T-helper 1 cell (primary cell): ENCODE measurements at regions not wholly inside any gene's neighbourhood (a gene's known extent, or its start where the extent isn't known, plus 50 kb on each side); places are given as distances from the start of the nearest gene placed in this dataset.
"Not testable (repeated sequence)": the region's sequence is repeated elsewhere in the genome, so short reads cannot be mapped to it uniquely, and the experiment has no call there.

Experiments
- DNase-seq, 5 donors: peaks; one replicate each; pipeline ENCODE4 v3.0.0-alpha.2; 2012 to 2020

GRCh38 chr4:38430841-38431240 is 233.2 kb upstream of the KLF3 start:
- no peak for DNase-seq

- no peak for DNase-seq
Measured at GRCh38 chr4:38442073-38442788, 221.8 kb upstream of the KLF3 start.

DNA sequence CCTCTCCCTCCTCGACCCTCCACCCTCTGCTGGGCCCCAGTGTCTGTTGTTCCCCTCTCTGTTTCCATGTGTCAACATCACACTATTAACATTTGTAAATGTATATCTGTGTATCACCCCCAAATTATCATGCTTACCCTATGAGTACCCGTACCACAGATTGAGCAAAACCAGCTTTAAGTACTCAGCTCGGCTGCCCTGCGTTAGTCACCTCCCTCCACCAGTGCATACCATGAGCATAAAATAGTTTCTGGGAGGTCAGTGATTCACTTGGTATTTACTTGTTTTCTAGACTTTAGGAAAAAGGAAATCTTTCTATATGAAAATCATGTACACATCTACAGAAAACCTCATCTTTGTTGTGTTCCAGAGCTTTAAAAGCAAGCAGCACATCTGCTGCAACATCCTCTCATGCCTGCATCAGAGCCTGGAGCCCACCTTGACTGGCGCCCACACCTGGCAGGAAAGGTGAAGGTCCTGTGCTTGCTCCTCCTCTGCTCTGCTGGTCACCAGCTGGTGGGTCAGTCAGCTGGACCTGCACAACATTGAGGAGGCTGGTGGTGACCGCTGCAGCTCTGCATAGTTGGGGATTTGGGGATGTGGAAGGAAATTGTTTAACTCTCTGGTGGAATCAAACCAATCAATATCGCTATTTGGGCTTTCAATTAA is 214.4 kb upstream of the KLF3 start:
- no peak for DNase-seq

- DNase-seq = peak in 1 of 5 donors; percentile 38
Measured at GRCh38 chr4:38452009-38452408, 212.0 kb upstream of the KLF3 start.

GRCh38 chr4:38452542-38452941 is 211.5 kb upstream of the KLF3 start:
- no peak for DNase-seq

GRCh38 chr4:38453253-38453881 is 210.6 kb upstream of the KLF3 start:
- no peak for DNase-seq

DNA sequence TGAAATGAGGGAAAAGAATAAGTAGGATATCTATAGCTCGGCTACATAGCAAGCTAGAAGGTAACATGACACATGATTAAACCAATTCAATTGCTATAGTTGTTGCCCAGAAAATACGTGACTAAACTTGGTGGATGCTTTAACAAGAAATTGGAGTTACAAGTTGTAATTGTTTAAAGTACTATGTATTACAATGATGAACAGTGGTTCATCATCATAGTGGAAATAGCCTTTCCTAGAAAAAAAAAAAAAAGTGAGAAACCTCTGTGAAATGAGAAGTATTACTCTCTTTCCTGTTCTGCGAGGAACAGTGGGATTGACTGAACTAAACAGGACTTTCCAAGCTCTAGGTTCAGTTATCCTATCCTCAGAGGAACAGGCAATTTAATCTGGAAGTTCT is 209.7 kb upstream of the KLF3 start:
- DNase-seq = no peak

DNA sequence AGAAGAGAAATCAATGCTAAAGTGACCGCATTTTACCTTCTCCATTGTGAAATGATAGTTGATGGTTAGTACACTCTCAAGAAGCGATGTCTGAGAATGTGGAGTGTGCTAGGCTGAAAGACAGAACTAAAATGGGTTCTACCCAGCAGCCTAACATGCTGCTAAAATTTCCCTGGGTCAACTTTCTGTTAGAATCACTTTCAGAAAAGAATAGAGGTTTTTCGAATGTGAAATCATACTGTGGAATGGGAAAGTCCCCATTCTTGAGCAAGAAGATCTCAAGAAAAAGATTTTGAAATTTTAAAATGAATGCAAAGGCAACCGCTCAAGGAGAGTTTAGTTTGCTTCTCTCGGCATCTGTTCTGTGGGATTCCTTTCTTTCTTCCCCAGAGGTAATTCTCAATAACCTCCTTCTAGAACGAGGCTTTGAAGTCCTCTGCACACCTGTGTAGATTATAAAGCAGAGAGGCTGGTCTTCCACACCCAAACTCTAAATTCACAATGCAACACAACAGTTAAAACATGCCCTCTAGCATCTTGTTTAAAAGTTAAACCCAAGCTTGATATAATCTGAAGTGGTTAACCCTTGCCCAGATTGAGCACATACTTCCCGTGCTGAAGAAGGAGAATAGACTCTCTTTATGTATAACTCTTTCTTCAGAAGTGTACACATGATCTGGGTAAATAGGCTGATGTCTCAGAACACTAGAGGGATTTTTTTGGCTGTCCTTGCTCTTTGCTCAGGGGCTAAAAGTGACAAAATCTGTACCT is 208.7 kb upstream of the KLF3 start:
- DNase-seq = peak in 1 of 5 donors; percentile 33

DNA sequence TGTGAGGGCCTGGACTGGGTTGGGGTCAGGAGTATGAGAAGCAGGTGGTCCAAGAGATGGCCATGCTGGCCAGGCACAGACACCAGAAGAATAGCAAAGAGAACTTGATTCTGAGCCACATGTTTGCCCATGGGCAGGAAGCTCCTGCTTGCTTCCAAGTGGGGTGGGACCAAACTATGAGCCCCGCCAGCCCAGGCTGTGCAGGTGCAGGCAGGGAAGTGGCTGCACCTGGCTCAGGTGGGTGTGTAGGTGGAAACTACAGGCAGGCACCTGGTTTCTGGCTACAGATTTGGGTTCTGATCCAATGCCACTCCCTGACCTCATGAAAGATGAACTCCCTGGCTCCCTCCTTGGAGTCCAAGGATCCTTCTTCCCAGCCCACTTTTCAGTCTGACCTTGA is 207.9 kb upstream of the KLF3 start:
- DNase-seq = no peak

- no peak for DNase-seq
Measured at GRCh38 chr4:38461342-38461741, 202.7 kb upstream of the KLF3 start.

GRCh38 chr4:38462367-38463055 is 201.5 kb upstream of the KLF3 start:
- no peak for DNase-seq

- DNase-seq = no peak
Measured at GRCh38 chr4:38463268-38463958, 200.6 kb upstream of the KLF3 start.

DNA sequence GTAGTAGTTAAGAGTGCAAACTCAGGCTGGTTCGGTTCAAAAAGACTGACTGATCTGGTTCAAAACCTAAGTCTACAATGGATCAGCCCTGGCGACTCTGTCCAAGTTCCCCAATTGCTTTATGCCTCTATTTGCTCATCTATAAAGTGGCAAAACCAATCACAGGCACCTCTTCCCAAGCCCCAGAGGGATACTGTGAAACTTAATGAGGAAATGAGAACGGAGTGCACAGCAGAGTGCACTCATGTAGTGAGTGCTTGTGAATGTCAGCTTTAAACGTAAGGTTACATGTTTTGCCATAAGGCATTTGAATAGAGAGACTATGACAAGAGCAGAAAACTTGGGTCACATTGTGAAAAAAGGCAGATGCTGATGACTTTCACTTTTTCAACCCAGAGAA is 199.7 kb upstream of the KLF3 start:
- no peak for DNase-seq

GRCh38 chr4:38466401-38466800 is 197.6 kb upstream of the KLF3 start:
- no peak for DNase-seq

DNA sequence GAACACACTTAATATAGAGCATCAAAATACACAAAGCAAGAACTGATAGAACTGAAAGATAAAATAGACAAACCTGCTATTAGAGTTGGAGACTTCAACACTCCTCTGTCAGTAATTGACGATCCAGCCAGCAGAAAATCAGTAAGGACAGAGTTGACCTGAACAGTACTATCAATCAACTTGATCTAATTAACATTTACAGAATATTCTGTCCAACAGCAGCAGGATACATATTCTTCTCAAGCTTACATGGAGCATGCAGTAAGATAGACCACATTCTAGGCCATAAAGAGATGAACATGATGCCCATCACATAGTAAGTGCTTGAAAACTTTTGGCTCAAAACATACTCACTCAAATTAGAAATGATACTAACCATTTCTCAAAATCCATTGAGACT is 196.7 kb upstream of the KLF3 start:
- DNase-seq = no peak

GRCh38 chr4:38468339-38468866 is 195.6 kb upstream of the KLF3 start:
- DNase-seq = no peak

DNA sequence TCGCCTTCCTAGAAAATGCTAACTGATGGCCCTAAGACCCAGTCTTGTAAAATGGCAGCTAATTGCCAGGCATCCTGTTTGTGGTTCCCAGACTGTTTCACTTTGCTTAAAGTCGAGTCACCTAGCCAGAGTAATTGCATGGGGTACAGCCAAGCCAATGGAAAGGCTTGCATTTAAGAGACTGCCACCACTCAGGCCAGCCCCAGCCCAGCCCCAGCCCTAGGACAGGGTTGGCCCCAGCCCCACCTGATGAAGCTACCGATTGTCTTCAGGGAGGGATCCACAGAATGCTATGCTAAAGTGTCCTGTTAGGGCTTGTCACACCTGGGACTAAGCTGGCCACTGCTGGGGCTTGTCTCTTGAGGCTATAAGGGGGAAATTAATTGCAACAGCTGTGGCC is 194.6 kb upstream of the KLF3 start:
- no peak for DNase-seq

DNA sequence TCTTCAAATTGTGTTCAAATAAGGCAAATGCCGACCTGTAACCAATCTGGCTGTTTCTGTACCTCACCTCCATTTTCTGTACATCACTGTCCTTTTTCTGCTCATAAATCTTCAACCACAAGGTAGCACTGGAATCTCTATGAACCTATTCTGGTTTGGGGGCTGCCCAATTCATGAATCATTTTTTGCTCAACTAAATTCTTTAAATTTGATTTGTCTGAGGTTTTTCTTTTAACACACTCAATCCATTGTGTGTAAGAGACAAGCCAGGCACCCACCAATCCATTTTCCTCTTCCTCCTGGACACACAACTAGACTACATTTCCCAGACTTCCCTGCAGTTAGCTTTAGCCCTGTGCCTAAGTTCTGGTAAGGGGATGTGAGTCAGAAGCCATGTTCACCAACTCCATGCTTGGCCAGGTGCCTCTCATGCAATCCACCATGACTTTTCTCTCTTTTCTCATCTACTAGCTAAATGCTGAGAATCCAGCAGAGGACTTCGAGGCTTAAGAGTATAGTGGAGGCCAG is 193.2 kb upstream of the KLF3 start:
- DNase-seq = no peak

- no peak for DNase-seq
Measured at GRCh38 chr4:38482696-38483095, 181.3 kb upstream of the KLF3 start.

DNA sequence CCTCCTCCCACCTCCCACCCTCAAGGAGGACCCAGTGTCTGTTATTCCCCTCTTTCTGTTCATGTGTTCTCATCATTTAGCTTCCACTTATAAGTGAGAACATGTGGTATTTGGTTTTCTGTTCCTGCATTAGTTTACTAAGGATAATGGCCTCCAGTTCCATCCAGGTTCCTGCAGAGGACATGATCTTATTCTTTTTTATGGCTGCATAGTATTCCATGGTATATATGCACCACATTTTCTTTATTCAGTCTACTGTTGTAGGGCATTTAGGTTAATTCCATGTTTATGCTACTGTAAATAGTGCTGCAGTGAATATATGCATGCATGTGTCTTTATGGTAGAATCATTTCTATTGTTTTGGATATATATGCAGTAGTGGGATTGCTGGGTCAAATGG is 180.4 kb upstream of the KLF3 start:
- DNase-seq = not testable (repeated sequence)

DNA sequence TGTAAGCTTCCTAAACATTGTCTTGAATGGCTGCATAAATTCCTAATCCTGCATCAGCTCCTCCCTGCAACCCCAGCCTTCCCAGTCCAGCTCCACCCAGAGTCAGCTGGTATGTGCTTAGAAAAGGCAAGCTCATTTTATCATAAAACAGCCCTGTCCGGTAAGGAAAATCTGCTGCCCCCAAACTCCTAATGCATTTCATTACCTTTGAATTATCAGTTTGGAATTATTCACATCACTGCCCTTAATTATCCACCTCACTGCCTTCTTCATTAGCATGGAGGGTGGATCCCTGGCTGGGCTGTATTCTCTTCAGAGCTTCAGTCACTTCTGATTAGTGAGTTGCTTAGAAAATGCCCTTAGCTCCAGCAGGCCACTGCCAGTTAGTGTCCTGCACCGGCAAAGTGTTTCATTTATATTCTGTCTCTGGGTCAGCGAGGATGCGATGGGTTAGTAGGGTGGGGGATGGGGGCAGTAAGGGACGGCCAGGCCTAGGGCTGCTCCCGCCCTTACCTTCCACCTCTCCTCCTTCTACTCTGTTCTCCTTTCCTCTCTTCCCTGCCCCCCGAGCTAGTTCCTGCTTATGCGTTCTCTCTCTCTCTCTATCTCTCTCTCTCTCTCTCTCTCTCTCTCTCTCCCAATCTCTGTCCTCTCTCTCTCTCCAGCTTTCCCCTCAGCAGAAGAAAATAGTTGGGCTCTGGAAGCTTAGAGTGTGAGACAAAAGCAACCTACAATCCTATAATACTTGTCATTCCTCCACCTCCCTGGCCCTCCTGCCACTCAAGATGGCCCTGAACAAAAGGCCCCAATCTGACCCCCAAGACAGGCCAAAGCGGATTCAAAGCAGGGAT is 174.8 kb upstream of the KLF3 start:
- DNase-seq = no peak
